AML-193 (cell line): ENCODE measurements at regions not wholly inside any gene's neighbourhood (a gene's known extent, or its start where the extent isn't known, plus 50 kb on each side); places are given as distances from the start of the nearest gene placed in this dataset.
A peak's percentile ranks its signal among the peaks of the same experiment; 100 is the strongest.

Experiments
- DNase-seq, 2 experiments: peaks; one replicate each; lab custom pipeline; 2025; lab: John Stamatoyannopoulos, UW

GRCh38 chr11:59302991-59303390 lies 55.7 kb upstream of the OR5AN1 start:
- no peak for DNase-seq

- no peak for DNase-seq
Observed at GRCh38 chr11:59295435-59295834, 63.3 kb upstream of the OR5AN1 start.

GRCh38 chr11:59292611-59293010 lies 66.1 kb upstream of the OR5AN1 start:
- no peak for DNase-seq

- no peak for DNase-seq
Observed at GRCh38 chr11:59291228-59291627, 67.5 kb upstream of the OR5AN1 start.

- no peak for DNase-seq
Observed at GRCh38 chr11:59289356-59290181, 69.1 kb upstream of the OR5AN1 start.

- DNase-seq: no peak
Observed at GRCh38 chr11:59285716-59286260, 72.9 kb upstream of the OR5AN1 start.

GRCh38 chr11:59284773-59285129 lies 72.0 kb upstream of the MPEG1 start:
- DNase-seq: no peak

- peak; percentile 66 to 67 for DNase-seq
Observed at GRCh38 chr11:59283825-59284772, 71.4 kb upstream of the MPEG1 start.

GRCh38 chr11:59283311-59283710 lies 70.6 kb upstream of the MPEG1 start:
- DNase-seq: no peak

- peak in 1 of 2 experiments; percentile 5 for DNase-seq
Observed at GRCh38 chr11:59281177-59281576, 68.5 kb upstream of the MPEG1 start.

GRCh38 chr11:59273373-59273841 lies 60.7 kb upstream of the MPEG1 start:
- DNase-seq: peak; percentile 78 to 82

GRCh38 chr11:59272771-59273372 lies 60.1 kb upstream of the MPEG1 start:
- DNase-seq: no peak

- DNase-seq: no peak
Observed at GRCh38 chr11:59271811-59272327, 59.1 kb upstream of the MPEG1 start.

- no peak for DNase-seq
Observed at GRCh38 chr11:59271247-59271755, 58.6 kb upstream of the MPEG1 start.

GRCh38 chr11:59267736-59268475 lies 55.2 kb upstream of the MPEG1 start:
- no peak for DNase-seq

GRCh38 chr11:59267196-59267595 lies 54.5 kb upstream of the MPEG1 start:
- no peak for DNase-seq

GRCh38 chr11:59266491-59266890 lies 53.8 kb upstream of the MPEG1 start:
- no peak for DNase-seq

GRCh38 chr11:59265735-59266134 lies 53.0 kb upstream of the MPEG1 start:
- no peak for DNase-seq

GRCh38 chr11:59264736-59265135 lies 52.0 kb upstream of the MPEG1 start:
- DNase-seq: no peak

- peak in 1 of 2 experiments; percentile 8 for DNase-seq
Observed at GRCh38 chr11:59263225-59263894, 50.6 kb upstream of the MPEG1 start.
